Trophoblast cell (in vitro differentiated cells and primary cell): ENCODE measurements at regions not wholly inside any gene's neighbourhood (a gene's known extent, or its start where the extent isn't known, plus 50 kb on each side); places are given as distances from the start of the nearest gene placed in this dataset.
A peak's percentile ranks its signal among the peaks of the same experiment; 100 is the strongest.

Experiments
- DNase-seq, 2 donors: peaks; one replicate each; pipeline ENCODE4 v3.0.0-alpha.2; 2016
- H2AFZ ChIP-seq: 2 replicates; pipeline ENCODE4 v1.6.1; 2013; ENCODE audit warnings: low read length, moderate library complexity, mild to moderate bottlenecking; ENCODE audit not compliant: insufficient read depth, poor library complexity
- H2AK5ac ChIP-seq: 2 replicates; pipeline ENCODE4 v1.6.1; 2013; ENCODE audit warnings: mild to moderate bottlenecking, low read length
- H2BK120ac ChIP-seq: 2 replicates; pipeline ENCODE4 v1.6.1; 2013; ENCODE audit warnings: low read length, mild to moderate bottlenecking, moderate library complexity; ENCODE audit not compliant: insufficient read depth, poor library complexity
- H2BK12ac ChIP-seq: 2 replicates; pipeline ENCODE4 v1.6.1; 2013; ENCODE audit warnings: mild to moderate bottlenecking, low read length, moderate library complexity
- H2BK5ac ChIP-seq: 2 replicates; pipeline ENCODE4 v1.6.1; 2013; ENCODE audit warnings: low read length, low read depth, moderate library complexity, mild to moderate bottlenecking; ENCODE audit not compliant: poor library complexity
- H3K14ac ChIP-seq: 2 replicates; pipeline ENCODE4 v1.6.1; 2013; ENCODE audit warnings: mild to moderate bottlenecking, low read length
- H3K18ac ChIP-seq: 2 replicates; pipeline ENCODE4 v1.6.1; 2013; ENCODE audit warnings: mild to moderate bottlenecking, low read length
- H3K23ac ChIP-seq: 2 replicates; pipeline ENCODE4 v1.6.1; 2013; ENCODE audit warnings: low read length
- H3K27ac ChIP-seq: 2 replicates; pipeline ENCODE4 v1.5.1; 2013; ENCODE audit warnings: low read depth, mild to moderate bottlenecking, inconsistent platforms, low read length, moderate library complexity
- H3K27me3 ChIP-seq: 2 replicates; pipeline ENCODE4 v1.6.1; 2013; ENCODE audit warnings: inconsistent platforms, mild to moderate bottlenecking, low read length, moderate library complexity; ENCODE audit not compliant: insufficient read depth
- H3K36me3 ChIP-seq, 2 experiments: 1 replicate in 1 of 2; 2 replicates in 1 of 2; pipeline ENCODE4 v1.6.1; 2013; ENCODE audit warnings: low read length in 2 of 2, mild to moderate bottlenecking in 2 of 2, moderate library complexity in 1 of 2; ENCODE audit not compliant: insufficient read depth in 2 of 2, control insufficient read depth in 1 of 2
- H3K4ac ChIP-seq: 2 replicates; pipeline ENCODE4 v1.6.1; 2013; ENCODE audit warnings: low read depth, mild to moderate bottlenecking, low read length, moderate library complexity
- H3K4me1 ChIP-seq, 2 experiments: 1 replicate in 1 of 2; 2 replicates in 1 of 2; pipeline ENCODE4 v1.6.1; 2013; ENCODE audit warnings: low read length in 2 of 2, mild to moderate bottlenecking in 2 of 2, moderate library complexity in 1 of 2; ENCODE audit not compliant: insufficient read depth in 2 of 2, control insufficient read depth in 1 of 2
- H3K4me2 ChIP-seq: 2 replicates; pipeline ENCODE4 v1.6.1; 2013; ENCODE audit warnings: inconsistent platforms, mild to moderate bottlenecking, low read length, moderate library complexity
- H3K4me3 ChIP-seq: 2 replicates; pipeline ENCODE4 v1.5.1; 2013; ENCODE audit warnings: mild to moderate bottlenecking, low read depth, low read length, inconsistent platforms
- H3K79me1 ChIP-seq: one replicate; pipeline ENCODE4 v1.6.1; 2013; ENCODE audit warnings: low read length
- H3K79me2 ChIP-seq: 2 replicates; pipeline ENCODE4 v1.6.1; 2013; ENCODE audit warnings: low read length, mild to moderate bottlenecking; ENCODE audit not compliant: control insufficient read depth, insufficient read depth, poor library complexity
- H3K9ac ChIP-seq: 2 replicates; pipeline ENCODE4 v1.6.1; 2013; ENCODE audit warnings: mild to moderate bottlenecking, low read length
- H3K9me3 ChIP-seq: 2 replicates; pipeline ENCODE4 v1.6.1; 2013; ENCODE audit warnings: low read depth, mild to moderate bottlenecking, control low read depth, inconsistent platforms, low read length; ENCODE audit not compliant: insufficient read depth
- H4K12ac ChIP-seq: 2 replicates; pipeline ENCODE4 v1.6.1; 2013; ENCODE audit warnings: low read depth, mild to moderate bottlenecking, low read length, moderate library complexity
- H4K8ac ChIP-seq: 2 replicates; pipeline ENCODE4 v1.6.1; 2013; ENCODE audit warnings: low read depth, mild to moderate bottlenecking, low read length, moderate library complexity
- H4K91ac ChIP-seq: one replicate; pipeline ENCODE4 v1.6.1; 2013; ENCODE audit warnings: low read depth, mild to moderate bottlenecking, low read length, moderate library complexity
- WGBS: extraction: QIAGEN DNeasy Blood & Tissue Kit; methylation state at CpG from one replicate; pipeline ENCODE4 v1.1.7; 2013; ENCODE audit warnings: missing lambda C conversion rate; ENCODE audit not compliant: insufficient read length, insufficient coverage; ENCODE audit errors: extremely low coverage; 5-methylcytosine and 5-hydroxymethylcytosine counted together

GRCh38 chr10:3548076-3548475, 236.9 kb downstream of the KLF6 start:
- no peaks in the 10 kb centered on the region for H3K27me3 ChIP-seq
- no peaks in the 10 kb centered on the region for H3K4me1 ChIP-seq
- no peak overlapping the region for H4K12ac ChIP-seq
- H4K8ac ChIP-seq: no peak overlapping the region
- WGBS: no CpG with 5 or more reads among the region's 7 CpGs
- no peak overlapping the region for H3K27ac ChIP-seq
- no peaks in the 10 kb centered on the region for H3K79me2 ChIP-seq
- H3K14ac ChIP-seq: no peak overlapping the region
- no peak overlapping the region for H2BK5ac ChIP-seq
- H3K4me3 ChIP-seq: no peak overlapping the region
- H4K91ac ChIP-seq: no peak overlapping the region
- no peak overlapping the region for H3K9ac ChIP-seq
- H2AK5ac ChIP-seq: no peak overlapping the region
- no peak overlapping the region for H3K18ac ChIP-seq
- no peak overlapping the region for H2BK120ac ChIP-seq
- no peak overlapping the region for H2BK12ac ChIP-seq
- no peaks in the 10 kb centered on the region for H3K79me1 ChIP-seq
- no peak overlapping the region for H3K4ac ChIP-seq
- no peak for DNase-seq
- no peak overlapping the region for H3K4me2 ChIP-seq
- no peaks in the 10 kb centered on the region for H3K9me3 ChIP-seq
- no peak overlapping the region for H2AFZ ChIP-seq
- H3K23ac ChIP-seq: no peak overlapping the region
- no peaks in the 10 kb centered on the region for H3K36me3 ChIP-seq

GRCh38 chr10:3544561-3544960, 240.4 kb downstream of the KLF6 start:
- Histone ChIP-seq H3K4me3 (no peak overlapping the region), H3K4me1 (peaks cover 2 to 5% of the 10 kb centered on the region in 2 experiments), H4K12ac (no peak overlapping the region), H4K8ac (no peak overlapping the region), H3K23ac (no peak overlapping the region), H2AK5ac (no peak overlapping the region), H3K4ac (no peak overlapping the region), H3K27me3 (no peaks in the 10 kb centered on the region), H3K18ac (no peak overlapping the region), H2AFZ (no peak overlapping the region), H3K14ac (no peak overlapping the region), H3K36me3 (no peaks in the 10 kb centered on the region), H3K27ac (no peak overlapping the region), H2BK120ac (no peak overlapping the region), H3K9me3 (peaks cover 2% of the 10 kb centered on the region), H2BK12ac (no peak overlapping the region), H3K9ac (no peak overlapping the region), H3K79me1 (peaks cover 7% of the 10 kb centered on the region), H3K4me2 (no peak overlapping the region), H3K79me2 (no peaks in the 10 kb centered on the region), H4K91ac (no peak overlapping the region), H2BK5ac (no peak overlapping the region)
- no peak for DNase-seq
- WGBS: no CpG with 5 or more reads among the region's 4 CpGs

- Histone ChIP-seq H3K4me3 (no peak overlapping the region), H3K9ac (no peak overlapping the region), H4K8ac (no peak overlapping the region), H3K27ac (no peak overlapping the region), H3K27me3 (no peaks in the 10 kb centered on the region), H3K23ac (no peak overlapping the region), H3K4me2 (no peak overlapping the region), H3K36me3 (no peaks in the 10 kb centered on the region), H2BK120ac (no peak overlapping the region), H4K12ac (no peak overlapping the region), H2AFZ (no peak overlapping the region), H3K9me3 (peaks cover 2% of the 10 kb centered on the region), H4K91ac (no peak overlapping the region), H2BK5ac (no peak overlapping the region), H2BK12ac (no peak overlapping the region), H3K79me1 (peaks cover 17% of the 10 kb centered on the region), H3K79me2 (no peaks in the 10 kb centered on the region), H3K14ac (no peak overlapping the region), H2AK5ac (no peak overlapping the region), H3K4me1 (peaks cover 17 to 19% of the 10 kb centered on the region in 2 experiments), H3K4ac (no peak overlapping the region), H3K18ac (no peak overlapping the region)
- DNase-seq: peak in 1 of 2 donors; percentile 64
- no CpG with 5 or more reads among the region's 5 CpGs for WGBS
Measured at GRCh38 chr10:3542185-3542611, 242.8 kb downstream of the KLF6 start.

- Histone ChIP-seq H3K14ac (peak overlapping the region; percentile 79), H2AFZ (no peak overlapping the region), H3K18ac (peak overlapping the region; percentile 39), H3K4me2 (no peak overlapping the region), H3K79me2 (no peaks in the 10 kb centered on the region), H3K23ac (no peak overlapping the region), H4K91ac (peak overlapping the region; percentile 83), H3K4me3 (no peak overlapping the region), H3K4me1 (peaks cover 17 to 19% of the 10 kb centered on the region in 2 experiments), H2BK5ac (peak overlapping the region; percentile 75), H3K9ac (no peak overlapping the region), H3K27me3 (no peaks in the 10 kb centered on the region), H2BK12ac (peak overlapping the region; percentile 95), H3K79me1 (peaks cover 21% of the 10 kb centered on the region), H3K4ac (peak overlapping the region; percentile 25), H3K27ac (peak overlapping the region; percentile 83), H3K9me3 (peaks cover 2% of the 10 kb centered on the region), H2AK5ac (peak overlapping the region; percentile 61), H2BK120ac (peak overlapping the region; percentile 92), H3K36me3 (no peaks in the 10 kb centered on the region), H4K12ac (no peak overlapping the region), H4K8ac (peak overlapping the region; percentile 48)
- DNase-seq: peak; percentile 89 to 92
- WGBS: no CpG with 5 or more reads among the region's 20 CpGs
Measured at GRCh38 chr10:3539696-3540383, 245.2 kb downstream of the KLF6 start.
